Muscle of leg (tissue), 3 donors: ENCODE measurements at regions not wholly inside any gene's neighbourhood (a gene's known extent, or its start where the extent isn't known, plus 50 kb on each side); places are given as distances from the start of the nearest gene placed in this dataset.
A peak's percentile ranks its signal among the peaks of the same experiment; 100 is the strongest.
"Not testable (repeated sequence)": the region's sequence is repeated elsewhere in the genome, so short reads cannot be mapped to it uniquely, and the experiment has no call there.

Experiments used
- DNase-seq: peaks from one replicate; pipeline ENCODE4 v3.0.0; 2013
- H3K27ac ChIP-seq: one replicate; pipeline ENCODE4 v1.5.1; 2013; ENCODE audit warnings: mild to moderate bottlenecking, low read length, control low read depth
- H3K27me3 ChIP-seq: one replicate; pipeline ENCODE4 v1.6.1; 2013; ENCODE audit warnings: low read length; ENCODE audit not compliant: control insufficient read depth, insufficient read depth
- H3K36me3 ChIP-seq: one replicate; pipeline ENCODE4 v1.6.1; 2013; ENCODE audit warnings: low read length; ENCODE audit not compliant: control insufficient read depth, insufficient read depth
- H3K4me1 ChIP-seq: one replicate; pipeline ENCODE4 v1.6.1; 2013; ENCODE audit warnings: low read length; ENCODE audit not compliant: control insufficient read depth, insufficient read depth
- H3K4me3 ChIP-seq: one replicate; pipeline ENCODE4 v1.5.1; 2013; ENCODE audit warnings: low read length, control low read depth
- H3K9me3 ChIP-seq: replicated peaks from 2 replicates; pipeline ENCODE4 v1.6.1; 2013; ENCODE audit warnings: low read depth, low read length; ENCODE audit not compliant: control insufficient read depth
- WGBS: methylation state at CpG from one replicate; pipeline ENCODE4 v1.1.5; 2013; ENCODE audit warnings: missing lambda C conversion rate; ENCODE audit not compliant: insufficient coverage; 5-methylcytosine and 5-hydroxymethylcytosine counted together

- no peak for DNase-seq
- no peaks in the 10 kb centered on the region for H3K36me3 ChIP-seq
Measured at GRCh38 chr4:115607311-115607710, 493.9 kb upstream of the NDST4 start.

GRCh38 chr4:115596265-115597001 is 483.0 kb upstream of the NDST4 start:
- no peak overlapping the region for H3K27ac ChIP-seq
- H3K27me3 ChIP-seq: no peaks in the 10 kb centered on the region
- no peaks in the 10 kb centered on the region for H3K4me1 ChIP-seq
- no peak for DNase-seq
- H3K9me3 ChIP-seq: no peaks in the 10 kb centered on the region
- WGBS: 80% methylated on average over 3 of the region's 3 CpGs
- H3K4me3 ChIP-seq: no peak overlapping the region
- no peaks in the 10 kb centered on the region for H3K36me3 ChIP-seq

More at GRCh38 chr4:115607311-115607710, 493.9 kb upstream of the NDST4 start:
- no peak overlapping the region for H3K27ac ChIP-seq
- H3K9me3 ChIP-seq: no peaks in the 10 kb centered on the region
- no peak overlapping the region for H3K4me3 ChIP-seq
- H3K27me3 ChIP-seq: no peaks in the 10 kb centered on the region
- H3K4me1 ChIP-seq: no peaks in the 10 kb centered on the region
- 44% methylated on average over 1 of the region's 3 CpGs for WGBS

DNA sequence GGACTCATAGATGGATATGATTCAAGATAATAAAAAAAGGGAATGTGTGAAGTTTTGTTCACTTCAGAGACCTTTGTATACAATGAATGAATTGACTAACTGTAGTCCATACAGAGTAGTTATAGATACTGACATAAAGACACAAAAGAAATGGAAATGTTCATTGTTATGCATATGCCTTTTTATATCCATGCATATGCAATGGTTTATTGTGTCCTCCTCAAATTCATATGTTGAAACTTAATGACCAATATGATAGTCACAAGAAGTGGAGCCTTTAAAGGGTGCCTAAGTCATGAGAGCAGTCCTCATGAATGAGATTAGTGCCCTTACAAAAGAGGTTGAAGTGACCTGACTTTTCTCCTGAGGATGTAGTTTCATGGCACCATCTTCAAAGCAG is 467.5 kb upstream of the NDST4 start:
- no peak for DNase-seq
- Histone ChIP-seq H3K27ac (no peak overlapping the region), H3K36me3 (no peaks in the 10 kb centered on the region), H3K27me3 (no peaks in the 10 kb centered on the region), H3K4me1 (no peaks in the 10 kb centered on the region), H3K9me3 (no peaks in the 10 kb centered on the region), H3K4me3 (no peak overlapping the region)

GRCh38 chr4:115575851-115576250 is 462.4 kb upstream of the NDST4 start:
- no peaks in the 10 kb centered on the region for H3K9me3 ChIP-seq
- no CpG with 5 or more reads among the region's 1 CpG for WGBS
- H3K4me3 ChIP-seq: no peak overlapping the region
- no peaks in the 10 kb centered on the region for H3K4me1 ChIP-seq
- H3K36me3 ChIP-seq: no peaks in the 10 kb centered on the region
- no peak for DNase-seq
- no peak overlapping the region for H3K27ac ChIP-seq
- no peaks in the 10 kb centered on the region for H3K27me3 ChIP-seq

DNA sequence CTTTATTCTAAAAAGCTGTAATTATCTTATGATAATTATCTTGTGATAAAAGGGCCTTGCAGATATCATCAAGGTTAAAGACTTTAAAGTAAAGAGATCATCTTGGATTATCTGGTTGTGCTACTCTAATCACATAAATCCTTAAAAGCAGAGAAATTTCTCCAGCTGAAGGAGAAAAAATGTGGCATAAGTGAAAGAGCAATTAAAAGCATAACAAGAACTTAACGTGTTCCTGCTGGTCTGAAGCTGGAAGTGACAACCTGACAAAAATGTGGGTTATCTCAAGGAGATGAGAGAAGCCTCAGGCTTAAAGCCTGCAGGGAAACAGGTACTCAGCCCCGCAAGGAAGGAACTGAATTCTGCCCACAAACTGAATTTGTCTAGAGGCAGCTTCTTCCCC is 449.1 kb upstream of the NDST4 start:
- H3K27ac ChIP-seq: no peak overlapping the region
- H3K4me3 ChIP-seq: no peak overlapping the region
- no peaks in the 10 kb centered on the region for H3K9me3 ChIP-seq
- H3K27me3 ChIP-seq: no peaks in the 10 kb centered on the region
- H3K36me3 ChIP-seq: no peaks in the 10 kb centered on the region
- no peaks in the 10 kb centered on the region for H3K4me1 ChIP-seq
- WGBS: 27% methylated on average over 2 of the region's 2 CpGs
- no peak for DNase-seq

DNA sequence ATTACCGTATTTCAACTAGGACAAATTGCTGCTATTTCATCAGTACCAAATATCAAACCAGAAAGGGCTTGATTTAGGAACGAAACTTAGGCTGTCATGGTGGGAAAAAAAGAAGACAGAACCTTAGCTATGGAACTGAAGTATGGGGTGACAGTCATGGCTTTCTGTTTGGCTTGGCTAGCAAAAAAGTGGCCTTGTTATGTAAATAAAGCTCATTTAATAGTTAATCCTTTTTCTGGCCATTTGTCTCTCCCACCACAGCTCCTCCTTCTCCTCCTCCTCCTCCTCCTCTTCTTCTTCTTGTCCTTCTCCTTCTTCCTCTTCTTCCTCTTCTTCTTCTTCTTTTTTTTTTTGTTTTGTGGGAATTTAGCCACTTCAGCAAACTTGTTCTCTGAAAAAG is 434.7 kb upstream of the NDST4 start:
- WGBS: no CpG with 5 or more reads among the region's 2 CpGs
- H3K36me3 ChIP-seq: no peaks in the 10 kb centered on the region

DNA sequence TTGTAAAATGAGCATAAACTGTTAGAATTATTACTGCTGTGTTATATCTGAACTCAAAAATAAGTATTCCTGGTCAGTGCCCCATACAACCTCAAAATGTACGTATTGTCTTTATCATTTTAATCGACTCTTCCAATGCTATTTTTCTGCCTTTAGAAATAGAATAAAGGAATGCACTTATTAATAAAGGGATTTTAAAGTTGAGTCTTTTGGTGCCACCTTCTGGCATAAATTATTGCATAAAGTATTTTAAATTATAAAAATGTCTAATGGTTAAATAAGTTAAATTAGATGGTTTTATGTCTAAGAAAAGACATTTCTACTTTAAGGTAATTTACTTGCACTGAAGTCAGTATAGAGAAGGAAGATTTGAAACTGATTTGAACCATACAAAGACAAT is 424.0 kb upstream of the NDST4 start:
- no CpG with 5 or more reads among the region's 2 CpGs for WGBS
- no peaks in the 10 kb centered on the region for H3K4me1 ChIP-seq

More for the DNA sequence above, 434.7 kb upstream of the NDST4 start:
- DNase-seq: no peak
- Histone ChIP-seq H3K9me3 (no peaks in the 10 kb centered on the region), H3K27ac (no peak overlapping the region), H3K4me3 (no peak overlapping the region), H3K4me1 (no peaks in the 10 kb centered on the region), H3K27me3 (no peaks in the 10 kb centered on the region)

DNA sequence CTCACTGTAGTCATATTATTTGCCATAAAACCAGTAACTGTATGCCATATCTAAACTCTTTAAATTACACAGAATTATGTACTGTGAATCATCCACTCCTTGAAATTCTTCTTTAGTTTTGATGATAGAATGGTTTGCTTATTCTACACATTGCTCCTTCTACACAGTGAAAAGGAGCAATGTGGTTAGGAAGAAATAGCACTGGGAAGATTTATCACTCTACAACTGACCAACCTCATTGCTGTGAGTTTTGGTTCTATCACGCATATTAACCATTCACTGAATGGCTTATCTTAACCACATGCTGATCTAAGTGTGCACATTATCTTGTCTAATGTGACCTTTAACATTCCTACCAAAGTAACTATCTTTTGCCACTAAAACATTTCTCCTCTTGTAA is 415.7 kb upstream of the NDST4 start:
- Histone ChIP-seq H3K27ac (no peak overlapping the region), H3K9me3 (no peaks in the 10 kb centered on the region), H3K27me3 (no peaks in the 10 kb centered on the region), H3K4me1 (no peaks in the 10 kb centered on the region), H3K4me3 (no peak overlapping the region), H3K36me3 (no peaks in the 10 kb centered on the region)
- DNase-seq: no peak
- WGBS: no CpG with 5 or more reads among the region's 1 CpG

More for the DNA sequence above, 424.0 kb upstream of the NDST4 start:
- no peaks in the 10 kb centered on the region for H3K27me3 ChIP-seq
- no peak overlapping the region for H3K27ac ChIP-seq
- H3K4me3 ChIP-seq: no peak overlapping the region
- H3K9me3 ChIP-seq: no peaks in the 10 kb centered on the region
- peak; percentile 7 for DNase-seq
- no peaks in the 10 kb centered on the region for H3K36me3 ChIP-seq

- not testable (repeated sequence) for H3K27ac ChIP-seq, H3K4me3 ChIP-seq, H3K9me3 ChIP-seq, H3K4me1 ChIP-seq, H3K27me3 ChIP-seq, H3K36me3 ChIP-seq, DNase-seq
- no CpG with 5 or more reads among the region's 3 CpGs for WGBS
Measured at GRCh38 chr4:115519476-115519875, 406.1 kb upstream of the NDST4 start.

DNA sequence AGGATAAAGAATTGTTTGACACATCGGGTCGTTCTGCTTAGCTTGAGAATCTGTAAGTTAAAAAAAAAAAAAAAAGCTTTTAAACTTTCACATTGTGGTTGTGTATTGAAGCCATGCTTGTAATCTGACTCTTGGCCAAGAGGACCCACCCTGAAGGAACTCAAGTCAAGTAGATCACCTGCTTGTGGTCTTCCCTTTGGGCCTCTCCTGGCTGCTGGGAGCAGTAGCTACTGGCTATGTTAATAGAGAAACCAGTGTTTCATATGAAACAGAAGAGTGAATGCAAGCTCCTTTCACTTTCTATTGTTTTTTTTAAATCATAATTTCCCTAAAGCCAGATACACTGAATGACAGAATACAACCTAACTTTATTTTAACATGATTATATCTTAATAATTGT is 402.4 kb upstream of the NDST4 start:
- WGBS: no CpG with 5 or more reads among the region's 2 CpGs
- no peaks in the 10 kb centered on the region for H3K27me3 ChIP-seq
- no peak overlapping the region for H3K4me3 ChIP-seq
- H3K36me3 ChIP-seq: no peaks in the 10 kb centered on the region
- H3K4me1 ChIP-seq: no peaks in the 10 kb centered on the region
- no peaks in the 10 kb centered on the region for H3K9me3 ChIP-seq
- no peak overlapping the region for H3K27ac ChIP-seq
- peak; percentile 1 for DNase-seq

GRCh38 chr4:115515366-115515765 is 401.9 kb upstream of the NDST4 start:
- Histone ChIP-seq H3K27ac (no peak overlapping the region), H3K4me3 (no peak overlapping the region), H3K36me3 (no peaks in the 10 kb centered on the region), H3K9me3 (no peaks in the 10 kb centered on the region), H3K27me3 (no peaks in the 10 kb centered on the region), H3K4me1 (no peaks in the 10 kb centered on the region)
- 70% methylated on average over 2 of the region's 2 CpGs for WGBS
- no peak for DNase-seq
